Thoracic aorta (tissue), 2 donors: ENCODE measurements at regions not wholly inside any gene's neighbourhood (a gene's known extent, or its start where the extent isn't known, plus 50 kb on each side); places are given as distances from the start of the nearest gene placed in this dataset.

Experiments used
- ATAC-seq: fragments of 150-250 bp; one replicate; pipeline ENCODE4 v1.8.0; 2017; ENCODE audit warnings: low read depth; ENCODE audit not compliant: insufficient number of reproducible peaks, low FRiP score
- DNase-seq: peaks from one replicate; pipeline ENCODE4 v3.0.0-alpha.2; 2020; ENCODE audit warnings: low spot score
- H3K27ac ChIP-seq, 2 donors: fragments of 200-600 bp; sonication (generic); 1 replicate in 1 of 2; 2 replicates in 1 of 2; pipeline ENCODE4 v1.5.1; 2016; ENCODE audit warnings: mild to moderate bottlenecking in 2 of 2, moderate library complexity in 2 of 2
- H3K27me3 ChIP-seq: fragments of 200-600 bp; sonication (generic); replicated peaks from 2 replicates; pipeline ENCODE4 v1.6.0; 2016; ENCODE audit warnings: mild to moderate bottlenecking; ENCODE audit not compliant: insufficient read depth
- H3K36me3 ChIP-seq: fragments of 200-600 bp; sonication (generic); one replicate; pipeline ENCODE4 v1.5.1; 2016
- H3K4me1 ChIP-seq, 2 donors: fragments of 200-600 bp; sonication (generic); 1 replicate in 1 of 2; 2 replicates in 1 of 2; pipeline versions ENCODE4 v1.5.1 to v1.6.0; 2016; ENCODE audit warnings: low read depth in 2 of 2, mild to moderate bottlenecking in 1 of 2; ENCODE audit not compliant: control insufficient read depth in 1 of 2
- H3K4me3 ChIP-seq: fragments of 200-600 bp; sonication (generic); 2 replicates; pipeline ENCODE4 v1.5.1; 2016; ENCODE audit warnings: mild to moderate bottlenecking
- H3K9me3 ChIP-seq: fragments of 200-600 bp; sonication (generic); 2 replicates; pipeline ENCODE4 v1.5.1; 2016
- TF ChIP-seq, protein P1 (sequence below): fragments of 200-600 bp; sonication (generic); IDR thresholded peaks from one replicate; pipeline ENCODE4 v1.5.1; 2019; ENCODE audit warnings: antibody characterized with exemption

DNA sequence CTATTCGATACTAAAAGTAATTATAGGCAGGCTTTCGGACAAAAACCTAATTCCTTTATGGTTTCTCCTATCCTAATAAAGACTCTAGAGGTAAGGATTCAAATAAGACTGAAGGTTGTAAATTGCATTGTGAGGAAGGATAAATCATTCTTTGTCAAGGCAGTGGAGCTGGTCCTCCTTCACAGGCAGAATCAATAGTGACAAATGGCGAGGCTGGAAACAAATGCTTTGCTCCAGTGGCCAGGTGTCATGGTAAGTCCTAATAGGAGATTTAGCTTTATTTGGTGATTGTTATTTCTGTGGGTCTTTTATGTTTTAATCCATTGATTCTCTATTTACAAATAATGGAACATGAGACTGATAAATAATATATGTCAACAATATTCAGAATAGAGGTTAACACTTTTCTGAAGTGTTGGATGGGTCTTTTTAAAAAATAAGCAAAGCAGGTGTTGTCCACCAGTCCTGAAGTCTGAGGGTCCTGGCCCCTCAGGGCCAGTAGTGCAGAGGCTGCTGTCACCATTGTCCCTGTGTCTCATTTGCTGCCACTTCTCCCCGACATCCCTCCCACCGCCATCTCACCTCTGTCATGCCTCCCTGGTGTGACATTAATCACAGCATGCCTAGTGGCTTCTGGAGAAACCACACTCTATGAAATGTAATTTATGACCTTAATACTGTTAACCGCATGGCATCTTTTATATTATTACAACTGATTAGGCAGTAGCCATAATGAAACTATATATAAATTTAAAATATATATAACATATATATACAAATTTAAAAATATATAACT, 120.9 kb upstream of the MAGI3 start:
- Histone ChIP-seq H3K4me1 (no peaks in the 10 kb centered on the region), H3K27me3 (no peaks in the 10 kb centered on the region), H3K27ac (no peak overlapping the region), H3K4me3 (no peak overlapping the region), H3K36me3 (no peaks in the 10 kb centered on the region), H3K9me3 (no peaks in the 10 kb centered on the region)
- no peak for DNase-seq
- TF ChIP-seq, protein P1, sequence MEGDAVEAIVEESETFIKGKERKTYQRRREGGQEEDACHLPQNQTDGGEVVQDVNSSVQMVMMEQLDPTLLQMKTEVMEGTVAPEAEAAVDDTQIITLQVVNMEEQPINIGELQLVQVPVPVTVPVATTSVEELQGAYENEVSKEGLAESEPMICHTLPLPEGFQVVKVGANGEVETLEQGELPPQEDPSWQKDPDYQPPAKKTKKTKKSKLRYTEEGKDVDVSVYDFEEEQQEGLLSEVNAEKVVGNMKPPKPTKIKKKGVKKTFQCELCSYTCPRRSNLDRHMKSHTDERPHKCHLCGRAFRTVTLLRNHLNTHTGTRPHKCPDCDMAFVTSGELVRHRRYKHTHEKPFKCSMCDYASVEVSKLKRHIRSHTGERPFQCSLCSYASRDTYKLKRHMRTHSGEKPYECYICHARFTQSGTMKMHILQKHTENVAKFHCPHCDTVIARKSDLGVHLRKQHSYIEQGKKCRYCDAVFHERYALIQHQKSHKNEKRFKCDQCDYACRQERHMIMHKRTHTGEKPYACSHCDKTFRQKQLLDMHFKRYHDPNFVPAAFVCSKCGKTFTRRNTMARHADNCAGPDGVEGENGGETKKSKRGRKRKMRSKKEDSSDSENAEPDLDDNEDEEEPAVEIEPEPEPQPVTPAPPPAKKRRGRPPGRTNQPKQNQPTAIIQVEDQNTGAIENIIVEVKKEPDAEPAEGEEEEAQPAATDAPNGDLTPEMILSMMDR: no peak
- ATAC-seq: no peak

DNA sequence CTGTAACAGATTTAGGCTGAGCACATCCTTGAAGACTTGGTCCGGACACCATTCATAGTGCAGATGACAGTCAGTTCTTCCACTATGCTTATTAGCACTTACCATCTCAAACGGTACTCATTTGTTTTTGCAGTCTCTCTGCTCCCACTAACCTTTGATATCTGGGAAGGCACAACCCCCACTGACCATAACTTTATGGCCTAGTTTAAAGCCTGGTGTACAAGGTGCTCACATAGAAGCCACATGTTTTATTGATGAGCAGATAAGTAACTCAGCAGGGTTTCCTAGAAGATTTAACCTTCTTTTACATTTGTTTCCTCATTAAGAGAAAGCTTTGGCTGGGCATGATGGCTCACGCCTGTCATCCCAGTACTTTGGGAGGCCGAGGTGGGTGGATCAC, 119.3 kb upstream of the MAGI3 start:
- DNase-seq (no peak), ATAC-seq (no peak)
- Histone ChIP-seq H3K9me3 (no peaks in the 10 kb centered on the region), H3K36me3 (no peaks in the 10 kb centered on the region), H3K27me3 (no peaks in the 10 kb centered on the region), H3K4me3 (no peak overlapping the region), H3K4me1 (no peaks in the 10 kb centered on the region), H3K27ac (no peak overlapping the region)
- TF ChIP-seq, protein P1: no peak

DNA sequence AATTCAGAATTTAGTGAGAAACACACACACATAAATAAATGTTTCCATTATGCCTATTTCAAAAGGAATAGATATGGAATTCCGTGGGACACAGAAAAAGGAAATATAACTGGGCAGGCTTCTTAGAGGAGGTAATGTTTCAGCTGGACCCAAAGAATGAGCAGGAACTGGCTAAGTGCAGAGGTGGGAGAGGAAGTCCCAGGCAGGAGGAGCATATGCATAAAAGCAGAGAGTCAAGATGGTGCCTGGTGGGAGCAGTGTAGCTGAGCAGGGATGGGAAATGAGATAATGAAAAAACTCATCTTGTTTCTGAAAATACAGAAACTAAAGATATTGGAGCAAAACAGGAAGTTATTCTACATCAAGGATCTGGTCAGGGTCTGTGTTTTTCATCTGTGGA, 115.2 kb upstream of the MAGI3 start:
- Histone ChIP-seq H3K4me1 (no peaks in the 10 kb centered on the region), H3K36me3 (no peaks in the 10 kb centered on the region), H3K27ac (no peak overlapping the region), H3K9me3 (no peaks in the 10 kb centered on the region), H3K27me3 (no peaks in the 10 kb centered on the region), H3K4me3 (no peak overlapping the region)
- TF ChIP-seq, protein P1: no peak
- no peak for ATAC-seq
- DNase-seq: no peak

DNA sequence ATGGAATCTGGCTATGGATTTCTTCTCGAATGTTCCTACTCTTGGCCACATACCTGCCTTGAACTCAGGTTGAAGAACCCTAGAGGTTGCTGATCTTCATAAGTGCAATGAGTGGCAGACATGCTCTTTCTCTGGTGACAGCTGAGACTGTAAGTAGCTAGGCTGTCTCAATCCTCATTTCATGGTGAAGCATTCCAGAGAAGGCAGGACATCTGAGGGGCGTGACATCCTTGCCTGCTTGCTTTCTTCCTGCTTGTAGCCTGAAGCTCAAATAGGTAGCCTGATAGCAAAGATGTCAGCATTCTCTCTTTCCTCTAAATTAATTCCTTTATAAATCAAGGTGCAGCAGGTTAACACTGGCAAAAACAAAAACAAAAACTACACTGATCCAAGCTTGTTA, 114.6 kb upstream of the MAGI3 start:
- TF ChIP-seq, protein P1: no peak
- ATAC-seq: no peak
- Histone ChIP-seq H3K4me1 (no peaks in the 10 kb centered on the region), H3K9me3 (no peaks in the 10 kb centered on the region), H3K27ac (no peak overlapping the region), H3K27me3 (no peaks in the 10 kb centered on the region), H3K4me3 (no peak overlapping the region), H3K36me3 (no peaks in the 10 kb centered on the region)
- no peak for DNase-seq

DNA sequence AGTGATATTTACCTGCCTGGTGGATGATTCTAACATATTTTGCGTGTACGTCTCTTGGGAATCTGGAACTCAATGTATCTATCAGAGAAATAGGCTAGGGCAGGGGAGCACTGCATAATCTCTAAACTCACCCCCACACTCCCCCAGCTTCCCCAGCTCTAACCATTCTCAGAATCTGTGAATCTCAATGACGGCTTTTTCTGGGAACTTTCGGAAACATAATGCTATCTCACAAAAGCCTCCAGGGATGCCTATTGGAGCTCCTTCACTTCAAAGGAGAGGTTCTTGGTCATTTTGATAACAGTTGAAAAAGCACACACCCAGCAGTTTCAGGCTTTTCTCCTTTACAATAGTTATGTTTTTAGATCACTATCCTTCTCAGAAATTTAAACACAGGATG, 113.8 kb upstream of the MAGI3 start:
- ATAC-seq (no peak), DNase-seq (no peak)
- no peaks in the 10 kb centered on the region for H3K9me3 ChIP-seq
- no peaks in the 10 kb centered on the region for H3K4me1 ChIP-seq
- no peak overlapping the region for H3K27ac ChIP-seq
- TF ChIP-seq, protein P1: no peak
- H3K36me3 ChIP-seq: no peaks in the 10 kb centered on the region
- H3K27me3 ChIP-seq: no peaks in the 10 kb centered on the region
- H3K4me3 ChIP-seq: no peak overlapping the region
